Left lung (tissue), 4 donors: ENCODE measurements at regions not wholly inside any gene's neighbourhood (a gene's known extent, or its start where the extent isn't known, plus 50 kb on each side); places are given as distances from the start of the nearest gene placed in this dataset.
A peak's percentile ranks its signal among the peaks of the same experiment; 100 is the strongest.
"Not testable (repeated sequence)": the region's sequence is repeated elsewhere in the genome, so short reads cannot be mapped to it uniquely, and the experiment has no call there.

ENCODE experiments used
- ATAC-seq: fragments of 200-7000 bp; cut with Tn5 transposase; one replicate; pipeline ENCODE4 v1.9.1; 2020; ENCODE audit warnings: moderate library complexity
- DNase-seq, 4 donors: peaks; one replicate each; pipeline ENCODE4 v3.0.0-alpha.2; 2013 to 2020
- H3K27ac ChIP-seq, 2 donors: fragments of 200-600 bp; sonication (generic) in 1 of 2; one replicate each; pipeline versions ENCODE4 v1.5.0 to v1.8.0; 2020 to 2021
- H3K27me3 ChIP-seq, 2 donors: fragments of 200-600 bp; sonication (generic) in 1 of 2; one replicate each; pipeline versions ENCODE4 v1.5.0 to v1.8.0; 2020 to 2021
- H3K36me3 ChIP-seq, 2 donors: fragments of 200-600 bp; sonication (generic) in 1 of 2; one replicate each; pipeline versions ENCODE4 v1.5.0 to v1.8.0; 2020 to 2021
- H3K4me1 ChIP-seq, 2 donors: fragments of 200-600 bp; one replicate each; pipeline ENCODE4 v1.8.0; 2021
- H3K4me3 ChIP-seq, 2 donors: fragments of 200-600 bp; sonication (generic) in 1 of 2; one replicate each; pipeline versions ENCODE4 v1.5.0 to v1.8.0; 2020 to 2021; ENCODE audit warnings: mild to moderate bottlenecking in 1 of 2
- H3K9me3 ChIP-seq, 2 donors: fragments of 200-600 bp; sonication (generic) in 1 of 2; one replicate each; pipeline versions ENCODE4 v1.5.0 to v1.8.0; 2020 to 2021
- intact Hi-C, 2 donors: fragments of 100-400 bp; cut with DNase I; formaldehyde crosslinking; loops; one replicate each; pipeline versions ENCODE4 v1.11.2 to v1.14.2; 2022
- donor health status: DM: no; HTN: yes; CAD: no.
- donor health status: DM: no; HTN: no; CAD: no.

DNA sequence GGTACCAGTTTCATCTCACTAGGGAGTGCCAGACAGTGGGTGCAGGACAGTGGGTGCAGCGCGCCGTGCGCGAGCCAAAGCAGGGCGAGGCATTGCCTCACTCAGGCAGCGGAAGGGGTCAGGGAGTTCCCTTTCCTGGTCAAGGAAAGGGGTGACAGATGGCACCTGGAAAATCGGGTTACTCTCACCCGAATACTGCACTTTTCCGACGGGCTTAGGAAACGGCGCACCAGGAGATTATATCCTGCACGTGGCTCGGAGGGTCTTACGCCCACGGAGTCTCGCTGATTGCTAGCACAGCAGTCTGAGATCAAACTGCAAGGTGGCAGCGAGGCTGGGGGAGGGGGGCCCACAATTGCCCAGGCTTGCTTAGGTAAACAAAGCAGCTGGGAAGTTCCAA, 152.0 kb upstream of the PCDH11X start:
- DNase-seq, H3K4me3 ChIP-seq, H3K36me3 ChIP-seq, H3K9me3 ChIP-seq, ATAC-seq, H3K27ac ChIP-seq, H3K27me3 ChIP-seq, intact Hi-C loops, H3K4me1 ChIP-seq: not testable (repeated sequence)

DNA sequence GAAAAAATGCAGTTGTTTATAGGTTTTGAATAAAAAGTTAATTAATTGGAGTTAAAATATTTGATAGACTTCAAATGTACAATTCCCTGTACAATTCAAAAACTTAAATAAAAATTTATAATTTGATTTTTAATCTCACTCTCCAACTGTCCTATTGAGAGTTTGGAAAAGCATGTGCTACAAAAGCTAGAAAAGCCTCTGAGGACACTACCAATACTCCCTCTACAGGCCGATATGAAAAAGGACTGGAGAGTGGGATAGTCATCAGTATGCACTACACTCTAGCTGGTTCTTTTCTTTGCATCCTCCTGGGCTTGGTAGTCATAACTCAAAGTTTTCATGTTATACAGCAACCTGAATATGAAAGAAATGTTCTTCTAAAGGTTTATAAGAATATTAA, 139.9 kb upstream of the PCDH11X start:
- DNase-seq, H3K27ac ChIP-seq, H3K27me3 ChIP-seq, H3K4me3 ChIP-seq, H3K4me1 ChIP-seq, H3K36me3 ChIP-seq, H3K9me3 ChIP-seq, intact Hi-C loops: not testable (repeated sequence)
- ATAC-seq = peak; percentile 53
